ENCODE measurements at regions not wholly inside any gene's neighbourhood (a gene's known extent, or its start where the extent isn't known, plus 50 kb on each side); places are given as distances from the start of the nearest gene placed in this dataset.
"Not testable (repeated sequence)": the region's sequence is repeated elsewhere in the genome, so short reads cannot be mapped to it uniquely, and the experiment has no call there.

GRCh38 chr5:51156222-51156621, 227.0 kb upstream of the ISL1 start:
- Histone ChIP-seq H3K4me3 (no peak overlapping the region), H3K9me3 (no peaks in the 10 kb centered on the region), H3K36me3 (ENCODE audit: insufficient read depth in 1 of 2, low read depth in 1 of 2) (no peaks in the 10 kb centered on the region), H3K27ac (no peak overlapping the region), H3K4me1 (no peaks in the 10 kb centered on the region), H3K27me3 (ENCODE audit: insufficient read depth in 3 of 3, low read length in 2 of 3) (no peaks in the 10 kb centered on the region)
- intact Hi-C loops (cut with DNase I): no loop called here
- ATAC-seq (no peak), DNase-seq (no peak)
- TF ChIP-seq CTCF (IDR thresholded peaks at IDR 0.05): no peak

- H3K4me1 ChIP-seq: no peaks in the 10 kb centered on the region
- ATAC-seq (no peak), DNase-seq (no peak)
- no peaks in the 10 kb centered on the region for H3K27me3 ChIP-seq (ENCODE audit: insufficient read depth in 3 of 3, low read length in 2 of 3)
- H3K9me3 ChIP-seq: no peaks in the 10 kb centered on the region
- 33 to 41% (median 36%) methylated on average over 8 of the region's 8 CpGs for WGBS, 3 donors
- no peak overlapping the region for H3K4me3 ChIP-seq
- TF ChIP-seq CTCF (IDR thresholded peaks at IDR 0.05): no peak
- no peak overlapping the region for H3K27ac ChIP-seq
- H3K36me3 ChIP-seq (ENCODE audit: insufficient read depth in 1 of 2, low read depth in 1 of 2): no peaks in the 10 kb centered on the region
- intact Hi-C loops (cut with DNase I): no loop called here
Observed at GRCh38 chr5:51156838-51157237, 226.4 kb upstream of the ISL1 start.

GRCh38 chr5:51159164-51159563, 224.1 kb upstream of the ISL1 start:
- no peak for TF ChIP-seq CTCF (IDR thresholded peaks at IDR 0.05)

GRCh38 chr5:51159606-51160005, 223.6 kb upstream of the ISL1 start:
- H3K27me3 ChIP-seq (ENCODE audit: insufficient read depth in 3 of 3, low read length in 2 of 3): no peaks in the 10 kb centered on the region
- 52 to 58% (median 55%) methylated on average over 2 of the region's 2 CpGs for WGBS, 3 donors
- H3K9me3 ChIP-seq: no peaks in the 10 kb centered on the region
- DNase-seq: no peak
- H3K4me1 ChIP-seq: no peaks in the 10 kb centered on the region
- intact Hi-C loops (cut with DNase I): no loop called here
- no peak overlapping the region for H3K27ac ChIP-seq
- no peaks in the 10 kb centered on the region for H3K36me3 ChIP-seq (ENCODE audit: insufficient read depth in 1 of 2, low read depth in 1 of 2)
- TF ChIP-seq CTCF (IDR thresholded peaks at IDR 0.05): no peak
- H3K4me3 ChIP-seq: no peak overlapping the region
- no peak for ATAC-seq

More at GRCh38 chr5:51159164-51159563, 224.1 kb upstream of the ISL1 start:
- ATAC-seq (no peak), DNase-seq (no peak)
- no peaks in the 10 kb centered on the region for H3K4me1 ChIP-seq
- 80 to 82% (median 81%) methylated on average over 5 of the region's 5 CpGs for WGBS, 3 donors
- intact Hi-C loops (cut with DNase I): no loop called here
- H3K9me3 ChIP-seq: no peaks in the 10 kb centered on the region
- H3K4me3 ChIP-seq: no peak overlapping the region
- H3K27me3 ChIP-seq (ENCODE audit: insufficient read depth in 3 of 3, low read length in 2 of 3): no peaks in the 10 kb centered on the region
- no peaks in the 10 kb centered on the region for H3K36me3 ChIP-seq (ENCODE audit: insufficient read depth in 1 of 2, low read depth in 1 of 2)
- no peak overlapping the region for H3K27ac ChIP-seq

- no peak overlapping the region for H3K4me3 ChIP-seq
- no peak for ATAC-seq
- H3K27me3 ChIP-seq (ENCODE audit: insufficient read depth in 3 of 3, low read length in 2 of 3): no peaks in the 10 kb centered on the region
- DNase-seq: no peak
- no peak overlapping the region for H3K27ac ChIP-seq
- intact Hi-C loops (cut with DNase I): no loop called here
- no peaks in the 10 kb centered on the region for H3K9me3 ChIP-seq
- H3K36me3 ChIP-seq (ENCODE audit: insufficient read depth in 1 of 2, low read depth in 1 of 2): no peaks in the 10 kb centered on the region
- no peaks in the 10 kb centered on the region for H3K4me1 ChIP-seq
- no peak for TF ChIP-seq CTCF (IDR thresholded peaks at IDR 0.05)
Observed at GRCh38 chr5:51162245-51162644, 221.0 kb upstream of the ISL1 start.

GRCh38 chr5:51165621-51166020, 217.6 kb upstream of the ISL1 start:
- H3K36me3 ChIP-seq (ENCODE audit: insufficient read depth in 1 of 2, low read depth in 1 of 2); H3K9me3 ChIP-seq; H3K27me3 ChIP-seq (ENCODE audit: insufficient read depth in 3 of 3, low read length in 2 of 3); DNase-seq; intact Hi-C loops (cut with DNase I); H3K4me3 ChIP-seq; H3K4me1 ChIP-seq; H3K27ac ChIP-seq; ATAC-seq: not testable (repeated sequence)
- 87 to 91% (median 88%) methylated on average over 10 to 12 of the region's 12 CpGs for WGBS, 3 donors
